Smooth muscle cell (in vitro differentiated cells): ENCODE measurements at regions not wholly inside any gene's neighbourhood (a gene's known extent, or its start where the extent isn't known, plus 50 kb on each side); places are given as distances from the start of the nearest gene placed in this dataset.

Experiments used
- DNase-seq: peaks from one replicate; lab custom pipeline; 2025; ENCODE audit not compliant: unreplicated experiment; lab: John Stamatoyannopoulos, UW
- H2AFZ ChIP-seq: fragments of 200-600 bp; sonication (generic); 2 replicates; pipeline ENCODE4 v1.6.0; 2016; ENCODE audit warnings: antibody characterized with exemption, low read depth, mild to moderate bottlenecking
- H3F3A ChIP-seq: fragments of 200-600 bp; sonication (generic); 2 replicates; pipeline ENCODE4 v1.6.0; 2017; ENCODE audit warnings: antibody characterized with exemption, low read depth
- H3K27ac ChIP-seq: fragments of 200-600 bp; sonication (generic); 2 replicates; pipeline ENCODE4 v1.5.1; 2016; ENCODE audit warnings: low read depth, mild to moderate bottlenecking
- H3K27me3 ChIP-seq: fragments of 200-600 bp; sonication (generic); 2 replicates; pipeline ENCODE4 v1.6.1; 2016; ENCODE audit warnings: low read depth, mild to moderate bottlenecking
- H3K36me3 ChIP-seq: fragments of 200-600 bp; sonication (generic); 2 replicates; pipeline ENCODE4 v1.5.1; 2016; ENCODE audit warnings: low read depth
- H3K4me1 ChIP-seq: fragments of 200-600 bp; sonication (generic); 2 replicates; pipeline ENCODE4 v1.5.1; 2016; ENCODE audit warnings: low read depth
- H3K4me2 ChIP-seq: fragments of 200-600 bp; sonication (generic); 2 replicates; pipeline ENCODE4 v1.6.0; 2016; ENCODE audit warnings: mild to moderate bottlenecking
- H3K4me3 ChIP-seq: fragments of 200-600 bp; sonication (generic); 2 replicates; pipeline ENCODE4 v1.5.1; 2016; ENCODE audit warnings: mild to moderate bottlenecking
- H3K79me2 ChIP-seq: fragments of 200-600 bp; sonication (generic); 2 replicates; pipeline ENCODE4 v1.6.0; 2016; ENCODE audit warnings: low read depth, mild to moderate bottlenecking
- H3K9ac ChIP-seq: fragments of 200-600 bp; sonication (generic); 2 replicates; pipeline ENCODE4 v1.6.0; 2016; ENCODE audit warnings: low read depth
- H3K9me3 ChIP-seq: fragments of 200-600 bp; sonication (generic); replicated peaks from 2 replicates; pipeline ENCODE4 v1.5.1; 2016; ENCODE audit warnings: low read depth
- H4K20me1 ChIP-seq: fragments of 200-600 bp; sonication (generic); 2 replicates; pipeline ENCODE4 v1.6.0; 2016; ENCODE audit warnings: low read depth
- WGBS: methylation state at CpG from one replicate; pipeline ENCODE4 v1.1.7; 2016; ENCODE audit warnings: low lambda C conversion rate; 5-methylcytosine and 5-hydroxymethylcytosine counted together
- TF ChIP-seq, protein P1 (sequence below): fragments of 200-600 bp; sonication (generic); IDR thresholded peaks from 2 replicates; pipeline ENCODE4 v1.5.1; 2017; ENCODE audit warnings: borderline replicate concordance, mild to moderate bottlenecking, antibody characterized with exemption; ENCODE audit not compliant: insufficient read depth, poor library complexity, severe bottlenecking

DNA sequence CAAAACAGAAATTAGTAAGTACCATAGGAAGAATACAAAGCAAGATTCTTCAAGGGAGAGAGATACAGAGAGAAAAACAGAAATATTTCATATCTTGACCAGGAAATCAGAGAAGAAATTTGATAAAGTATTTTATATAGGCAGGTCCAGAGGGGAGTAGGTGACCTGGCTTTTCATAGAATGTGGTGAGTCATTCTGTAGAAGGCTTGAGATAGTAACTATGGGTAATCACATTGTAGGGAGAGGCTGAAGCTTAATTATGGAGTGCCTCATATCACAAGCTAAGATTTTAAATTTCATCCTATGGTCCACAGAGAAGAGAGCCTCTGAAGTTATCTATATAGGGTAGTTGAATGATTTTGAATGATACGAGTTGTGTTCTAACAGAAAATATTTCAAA is 195.0 kb upstream of the CYRIA start:
- TF ChIP-seq, protein P1, sequence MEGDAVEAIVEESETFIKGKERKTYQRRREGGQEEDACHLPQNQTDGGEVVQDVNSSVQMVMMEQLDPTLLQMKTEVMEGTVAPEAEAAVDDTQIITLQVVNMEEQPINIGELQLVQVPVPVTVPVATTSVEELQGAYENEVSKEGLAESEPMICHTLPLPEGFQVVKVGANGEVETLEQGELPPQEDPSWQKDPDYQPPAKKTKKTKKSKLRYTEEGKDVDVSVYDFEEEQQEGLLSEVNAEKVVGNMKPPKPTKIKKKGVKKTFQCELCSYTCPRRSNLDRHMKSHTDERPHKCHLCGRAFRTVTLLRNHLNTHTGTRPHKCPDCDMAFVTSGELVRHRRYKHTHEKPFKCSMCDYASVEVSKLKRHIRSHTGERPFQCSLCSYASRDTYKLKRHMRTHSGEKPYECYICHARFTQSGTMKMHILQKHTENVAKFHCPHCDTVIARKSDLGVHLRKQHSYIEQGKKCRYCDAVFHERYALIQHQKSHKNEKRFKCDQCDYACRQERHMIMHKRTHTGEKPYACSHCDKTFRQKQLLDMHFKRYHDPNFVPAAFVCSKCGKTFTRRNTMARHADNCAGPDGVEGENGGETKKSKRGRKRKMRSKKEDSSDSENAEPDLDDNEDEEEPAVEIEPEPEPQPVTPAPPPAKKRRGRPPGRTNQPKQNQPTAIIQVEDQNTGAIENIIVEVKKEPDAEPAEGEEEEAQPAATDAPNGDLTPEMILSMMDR = no peak
- Histone ChIP-seq H3K27ac (no peak overlapping the region), H3K9me3 (no peaks in the 10 kb centered on the region), H3K9ac (no peak overlapping the region), H3K79me2 (no peaks in the 10 kb centered on the region), H3K4me1 (no peaks in the 10 kb centered on the region), H3F3A (no peaks in the 10 kb centered on the region), H4K20me1 (no peaks in the 10 kb centered on the region), H3K27me3 (no peaks in the 10 kb centered on the region), H2AFZ (no peak overlapping the region), H3K4me3 (no peak overlapping the region), H3K36me3 (no peaks in the 10 kb centered on the region), H3K4me2 (no peak overlapping the region)
- WGBS = 85% methylated on average over 1 of the region's 1 CpG
- DNase-seq = no peak

DNA sequence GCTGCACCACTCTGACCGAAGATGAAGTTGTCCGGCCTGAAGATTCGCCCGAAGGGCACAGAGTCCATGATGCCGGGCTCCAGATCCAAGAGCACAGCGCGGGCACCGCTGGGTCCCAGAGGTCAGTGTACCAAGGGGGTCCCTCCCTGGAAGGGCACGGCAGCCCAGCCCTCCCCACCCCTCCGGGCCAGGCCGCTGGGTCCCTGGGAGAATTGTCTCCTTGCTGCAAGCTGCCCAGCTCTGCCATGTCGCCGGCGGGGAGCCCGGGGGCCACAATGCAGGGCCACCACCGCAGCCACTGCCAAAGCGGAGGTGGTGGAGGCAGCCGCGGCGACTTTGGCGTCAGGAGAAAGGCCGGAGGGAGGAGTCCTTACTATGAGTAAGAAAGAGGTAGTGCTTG is 189.5 kb upstream of the CYRIA start:
- Histone ChIP-seq H3K9me3 (no peaks in the 10 kb centered on the region), H3K9ac (no peak overlapping the region), H2AFZ (no peak overlapping the region), H3K4me1 (no peaks in the 10 kb centered on the region), H3K79me2 (no peaks in the 10 kb centered on the region), H3K27ac (no peak overlapping the region), H4K20me1 (no peaks in the 10 kb centered on the region), H3K27me3 (no peaks in the 10 kb centered on the region), H3K4me3 (no peak overlapping the region), H3K4me2 (no peak overlapping the region), H3K36me3 (no peaks in the 10 kb centered on the region), H3F3A (no peaks in the 10 kb centered on the region)
- no peak for DNase-seq
- 98% methylated on average over 21 of the region's 22 CpGs for WGBS
- TF ChIP-seq, protein P1 = no peak

DNA sequence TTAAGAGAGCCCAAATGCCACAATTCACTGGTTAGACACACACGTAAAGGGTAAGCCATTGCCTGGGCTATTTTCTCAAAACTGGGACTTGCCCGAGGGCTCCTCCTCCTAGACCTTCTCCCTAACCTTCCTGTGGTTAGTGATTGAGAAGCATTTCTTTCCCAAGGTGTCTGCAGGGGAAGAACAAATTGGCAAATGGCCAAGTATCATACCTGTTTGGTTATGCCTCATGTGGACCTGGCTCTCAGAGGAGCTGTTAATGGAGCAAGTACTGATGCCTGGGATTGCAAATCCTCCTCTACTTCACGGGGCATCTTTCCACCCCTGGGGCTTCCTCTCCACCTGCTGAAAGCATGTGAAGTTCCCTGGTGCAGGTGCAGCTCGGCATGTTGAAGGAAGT is 187.5 kb upstream of the CYRIA start:
- H3K4me1 ChIP-seq = no peaks in the 10 kb centered on the region
- H4K20me1 ChIP-seq = no peaks in the 10 kb centered on the region
- no peaks in the 10 kb centered on the region for H3K9me3 ChIP-seq
- H3K27ac ChIP-seq = no peak overlapping the region
- no peak overlapping the region for H3K9ac ChIP-seq
- WGBS = 83% methylated on average over 4 of the region's 4 CpGs
- no peak overlapping the region for H3K4me2 ChIP-seq
- no peaks in the 10 kb centered on the region for H3K27me3 ChIP-seq
- TF ChIP-seq, protein P1 = no peak
- no peak overlapping the region for H3K4me3 ChIP-seq
- H3K36me3 ChIP-seq = no peaks in the 10 kb centered on the region
- no peaks in the 10 kb centered on the region for H3K79me2 ChIP-seq
- no peak for DNase-seq
- H3F3A ChIP-seq = no peaks in the 10 kb centered on the region
- H2AFZ ChIP-seq = no peak overlapping the region

DNA sequence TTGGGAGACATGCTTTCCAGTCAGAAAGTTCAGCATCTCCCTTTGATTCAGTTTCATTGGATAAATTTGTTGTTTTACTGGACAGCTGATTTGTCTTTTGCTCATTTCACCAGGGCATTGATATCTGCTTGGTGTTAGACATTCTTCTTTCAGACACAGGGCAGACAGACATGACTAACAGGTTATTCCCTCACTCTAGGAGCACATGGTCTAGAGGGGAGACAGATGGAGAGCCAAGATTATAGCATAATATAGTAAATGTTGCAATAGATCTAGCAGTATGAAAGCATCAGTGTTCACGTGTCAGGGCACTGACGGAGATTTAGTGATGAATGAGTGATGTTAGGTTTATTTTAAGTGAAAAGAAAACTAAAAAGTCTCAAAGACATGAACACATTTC is 187.0 kb upstream of the CYRIA start:
- no peaks in the 10 kb centered on the region for H3K36me3 ChIP-seq
- no peak for DNase-seq
- no peaks in the 10 kb centered on the region for H3K4me1 ChIP-seq
- H3F3A ChIP-seq = no peaks in the 10 kb centered on the region
- H3K27me3 ChIP-seq = no peaks in the 10 kb centered on the region
- TF ChIP-seq, protein P1 = no peak
- H2AFZ ChIP-seq = no peak overlapping the region
- H3K79me2 ChIP-seq = no peaks in the 10 kb centered on the region
- H3K4me2 ChIP-seq = no peak overlapping the region
- no peak overlapping the region for H3K27ac ChIP-seq
- H3K9me3 ChIP-seq = no peaks in the 10 kb centered on the region
- no peak overlapping the region for H3K9ac ChIP-seq
- H4K20me1 ChIP-seq = no peaks in the 10 kb centered on the region
- no peak overlapping the region for H3K4me3 ChIP-seq
- 63% methylated on average over 2 of the region's 2 CpGs for WGBS
